T-helper 1 cell treated with Interleukin-12 subunit alpha and Interleukin-12 subunit beta and Interleukin-4 antibody, amounts not matched to agents 30 μg/mL and 1 μg/mL, for 36 hours (primary cell): ENCODE measurements at regions not wholly inside any gene's neighbourhood (a gene's known extent, or its start where the extent isn't known, plus 50 kb on each side); places are given as distances from the start of the nearest gene placed in this dataset.

Experiments used
- H3K27ac Mint-ChIP-seq: one replicate; pipeline ENCODE4 v1.8.0; 2021; ENCODE audit warnings: mild to moderate bottlenecking, mixed read lengths
- H3K27me3 Mint-ChIP-seq: one replicate; pipeline ENCODE4 v1.8.0; 2021; ENCODE audit warnings: low read depth, mixed read lengths
- H3K36me3 Mint-ChIP-seq: one replicate; pipeline ENCODE4 v1.8.0; 2021; ENCODE audit warnings: low read depth, mixed read lengths
- H3K4me1 Mint-ChIP-seq: one replicate; pipeline ENCODE4 v1.8.0; 2021; ENCODE audit warnings: low read depth, mixed read lengths
- H3K4me3 Mint-ChIP-seq: one replicate; pipeline ENCODE4 v1.8.0; 2021; ENCODE audit warnings: mild to moderate bottlenecking, moderate library complexity, mixed read lengths
- H3K9me3 Mint-ChIP-seq: one replicate; pipeline ENCODE4 v1.8.0; 2021; ENCODE audit warnings: mixed read lengths

DNA sequence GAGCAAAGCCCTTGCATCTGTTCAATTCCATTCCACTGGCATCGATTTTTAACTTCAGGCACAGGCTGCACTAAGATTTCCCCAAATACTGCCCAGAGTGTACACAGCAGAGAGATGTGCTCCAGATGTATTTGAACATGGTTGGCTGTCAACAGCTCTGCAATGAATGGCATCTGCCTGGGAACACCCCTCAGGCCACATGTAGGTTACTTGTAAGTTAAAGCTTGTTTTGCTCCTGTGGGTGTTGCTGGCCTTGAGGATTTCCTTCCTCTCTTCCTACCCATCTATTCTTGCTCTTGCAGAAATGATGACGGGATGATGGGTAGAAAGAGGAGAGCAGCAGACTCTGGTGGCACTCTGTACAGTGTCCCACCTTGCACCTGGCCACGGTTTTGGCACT lies 69.3 kb upstream of the HELT start:
- Mint-ChIP-seq H3K9me3 (no peaks in the 10 kb centered on the region), H3K4me3 (no peak overlapping the region), H3K27me3 (peaks cover 57% of the 10 kb centered on the region), H3K4me1 (no peaks in the 10 kb centered on the region), H3K27ac (no peak overlapping the region), H3K36me3 (no peaks in the 10 kb centered on the region)

- no peaks in the 10 kb centered on the region for H3K4me1 Mint-ChIP-seq
- no peak overlapping the region for H3K4me3 Mint-ChIP-seq
- no peak overlapping the region for H3K27ac Mint-ChIP-seq
- H3K27me3 Mint-ChIP-seq = peaks cover 46% of the 10 kb centered on the region
- no peaks in the 10 kb centered on the region for H3K36me3 Mint-ChIP-seq
- no peaks in the 10 kb centered on the region for H3K9me3 Mint-ChIP-seq
These were observed 68.0 kb upstream of the HELT start for GRCh38 chr4:184950117-184950830.

DNA sequence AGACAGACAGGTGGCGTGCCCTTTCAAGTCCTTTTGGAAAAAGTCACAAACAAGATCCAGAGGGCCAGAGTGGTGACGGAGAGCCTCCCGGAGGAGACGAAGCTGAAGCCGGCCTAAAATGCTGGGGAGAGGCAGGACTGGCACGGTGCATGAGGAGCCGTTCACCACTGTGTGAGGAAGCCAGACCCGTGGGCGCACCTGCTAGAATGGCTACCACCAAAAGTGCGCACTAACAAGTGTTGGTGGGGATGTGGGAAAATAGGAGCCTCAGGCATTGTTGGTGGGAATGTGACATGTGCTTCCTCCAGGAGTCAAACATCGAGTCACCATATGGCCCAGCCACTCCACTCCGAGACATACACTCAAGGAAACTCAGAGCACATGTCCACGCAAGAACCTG lies 67.4 kb upstream of the HELT start:
- no peak overlapping the region for H3K4me3 Mint-ChIP-seq
- no peaks in the 10 kb centered on the region for H3K36me3 Mint-ChIP-seq
- H3K4me1 Mint-ChIP-seq = no peaks in the 10 kb centered on the region
- peaks cover 41% of the 10 kb centered on the region for H3K27me3 Mint-ChIP-seq
- no peak overlapping the region for H3K27ac Mint-ChIP-seq
- H3K9me3 Mint-ChIP-seq = no peaks in the 10 kb centered on the region

DNA sequence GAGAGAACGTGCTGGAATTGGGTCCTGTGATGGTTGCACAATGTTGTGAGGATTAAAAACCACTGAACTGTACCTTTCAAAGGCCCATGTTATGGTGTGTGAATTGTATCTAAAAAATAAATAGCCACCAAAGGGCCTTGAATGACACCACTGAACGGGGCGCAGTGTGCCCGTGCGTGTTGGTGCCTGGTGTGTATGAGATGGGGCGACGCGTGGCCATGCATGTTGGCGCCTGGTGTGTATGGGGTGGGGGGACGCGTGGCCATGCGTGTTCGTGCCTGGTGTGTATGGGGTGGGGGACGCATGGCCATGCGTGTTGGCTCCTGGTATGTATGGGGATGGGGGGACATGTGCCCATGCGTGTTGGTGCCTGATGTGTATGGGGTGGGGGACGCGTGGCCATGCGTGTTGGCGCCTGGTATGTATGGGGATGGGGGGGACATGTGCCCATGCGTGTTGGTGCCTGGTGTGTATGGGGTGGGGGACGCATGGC lies 66.6 kb upstream of the HELT start:
- H3K9me3 Mint-ChIP-seq = no peaks in the 10 kb centered on the region
- H3K36me3 Mint-ChIP-seq = no peaks in the 10 kb centered on the region
- H3K27ac Mint-ChIP-seq = no peak overlapping the region
- H3K4me1 Mint-ChIP-seq = no peaks in the 10 kb centered on the region
- H3K4me3 Mint-ChIP-seq = no peak overlapping the region
- peaks cover 35% of the 10 kb centered on the region for H3K27me3 Mint-ChIP-seq

DNA sequence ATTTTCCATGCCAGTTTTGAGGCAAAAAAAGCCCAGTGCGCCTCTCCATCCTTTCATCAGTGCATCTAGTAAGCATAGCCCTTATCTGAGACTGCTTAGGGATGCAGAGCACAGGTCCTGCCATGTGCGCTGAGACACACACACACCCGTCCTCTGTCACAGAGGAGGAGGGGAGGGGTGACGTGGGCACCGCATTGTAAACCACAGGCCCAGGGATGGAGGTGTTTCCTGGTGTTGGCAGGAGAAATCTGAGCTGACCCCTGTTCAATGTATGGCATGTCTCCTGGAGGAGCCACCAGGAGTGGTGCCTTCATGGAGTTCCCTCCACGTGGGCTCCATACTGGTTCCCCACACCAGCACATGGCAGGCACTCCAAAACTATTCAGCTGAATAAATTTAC lies 65.8 kb upstream of the HELT start:
- Mint-ChIP-seq H3K27ac (no peak overlapping the region), H3K4me1 (no peaks in the 10 kb centered on the region), H3K4me3 (no peak overlapping the region), H3K27me3 (peaks cover 26% of the 10 kb centered on the region), H3K9me3 (no peaks in the 10 kb centered on the region), H3K36me3 (no peaks in the 10 kb centered on the region)

- H3K4me1 Mint-ChIP-seq = no peaks in the 10 kb centered on the region
These were observed 64.8 kb upstream of the HELT start for GRCh38 chr4:184953421-184953945.

GRCh38 chr4:184953971-184954370 lies 64.3 kb upstream of the HELT start:
- no peak overlapping the region for H3K4me3 Mint-ChIP-seq
- H3K36me3 Mint-ChIP-seq = no peaks in the 10 kb centered on the region
- peaks cover 15% of the 10 kb centered on the region for H3K27me3 Mint-ChIP-seq
- no peak overlapping the region for H3K27ac Mint-ChIP-seq
- H3K4me1 Mint-ChIP-seq = peaks cover 2% of the 10 kb centered on the region
- H3K9me3 Mint-ChIP-seq = no peaks in the 10 kb centered on the region

More at GRCh38 chr4:184953421-184953945, 64.8 kb upstream of the HELT start:
- H3K27ac Mint-ChIP-seq = no peak overlapping the region
- no peak overlapping the region for H3K4me3 Mint-ChIP-seq
- no peaks in the 10 kb centered on the region for H3K9me3 Mint-ChIP-seq
- H3K27me3 Mint-ChIP-seq = peaks cover 17% of the 10 kb centered on the region
- no peaks in the 10 kb centered on the region for H3K36me3 Mint-ChIP-seq

GRCh38 chr4:184954482-184954881 lies 63.8 kb upstream of the HELT start:
- Mint-ChIP-seq H3K36me3 (no peaks in the 10 kb centered on the region), H3K4me3 (no peak overlapping the region), H3K27ac (no peak overlapping the region), H3K27me3 (peaks cover 17% of the 10 kb centered on the region), H3K9me3 (no peaks in the 10 kb centered on the region), H3K4me1 (peaks cover 2% of the 10 kb centered on the region)

- Mint-ChIP-seq H3K4me3 (no peak overlapping the region), H3K4me1 (peaks cover 2% of the 10 kb centered on the region), H3K9me3 (no peaks in the 10 kb centered on the region), H3K36me3 (no peaks in the 10 kb centered on the region), H3K27ac (no peak overlapping the region), H3K27me3 (peaks cover 18% of the 10 kb centered on the region)
These were observed 63.2 kb upstream of the HELT start for GRCh38 chr4:184955116-184955515.

DNA sequence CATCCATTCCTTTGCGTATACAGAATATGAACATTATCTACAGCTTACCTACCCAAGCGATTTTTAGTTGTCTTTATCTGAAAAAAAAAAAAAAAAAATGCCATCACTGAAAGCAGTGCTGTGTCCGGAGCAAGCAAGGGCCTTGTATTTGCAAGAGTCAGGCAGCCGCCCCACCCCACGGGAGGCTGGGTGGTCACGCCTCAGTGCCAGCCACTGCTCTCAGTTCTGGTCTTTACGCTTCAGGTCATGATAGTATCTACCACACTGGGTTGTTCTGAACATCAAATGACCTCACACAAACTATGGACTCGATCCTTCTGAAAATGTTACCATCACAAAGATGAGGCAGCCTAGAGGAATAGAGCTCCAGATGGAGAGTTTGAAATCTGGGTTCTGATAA lies 62.7 kb upstream of the HELT start:
- Mint-ChIP-seq H3K4me1 (peaks cover 2% of the 10 kb centered on the region), H3K4me3 (no peak overlapping the region), H3K9me3 (no peaks in the 10 kb centered on the region), H3K36me3 (no peaks in the 10 kb centered on the region), H3K27me3 (peaks cover 19% of the 10 kb centered on the region), H3K27ac (no peak overlapping the region)

- Mint-ChIP-seq H3K27me3 (peaks cover 19% of the 10 kb centered on the region), H3K4me1 (peaks cover 2% of the 10 kb centered on the region), H3K27ac (no peak overlapping the region), H3K36me3 (no peaks in the 10 kb centered on the region), H3K4me3 (no peak overlapping the region), H3K9me3 (no peaks in the 10 kb centered on the region)
These were observed 60.7 kb upstream of the HELT start for GRCh38 chr4:184957446-184958115.

GRCh38 chr4:184958127-184958922 lies 60.0 kb upstream of the HELT start:
- no peaks in the 10 kb centered on the region for H3K36me3 Mint-ChIP-seq

DNA sequence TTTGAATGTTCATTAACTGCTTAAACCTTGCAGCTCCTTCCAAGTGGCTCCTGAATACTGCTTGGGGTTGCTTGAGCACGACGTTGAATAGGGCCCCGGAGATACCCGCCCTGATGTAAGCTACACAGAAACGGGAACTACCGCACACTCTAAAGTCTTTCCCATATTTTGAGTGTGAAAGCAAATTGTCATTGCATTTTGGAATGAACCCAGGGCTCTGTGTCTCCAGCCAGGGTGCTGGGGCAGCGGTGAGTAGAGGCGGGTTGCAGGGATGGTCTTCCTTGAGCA lies 59.4 kb upstream of the HELT start:
- H3K9me3 Mint-ChIP-seq = no peaks in the 10 kb centered on the region
- H3K4me1 Mint-ChIP-seq = peaks cover 2% of the 10 kb centered on the region
- H3K27me3 Mint-ChIP-seq = peaks cover 13% of the 10 kb centered on the region
- H3K36me3 Mint-ChIP-seq = no peaks in the 10 kb centered on the region
- no peak overlapping the region for H3K27ac Mint-ChIP-seq
- no peak overlapping the region for H3K4me3 Mint-ChIP-seq

More at GRCh38 chr4:184958127-184958922, 60.0 kb upstream of the HELT start:
- Mint-ChIP-seq H3K9me3 (no peaks in the 10 kb centered on the region), H3K27ac (no peak overlapping the region), H3K27me3 (peaks cover 15% of the 10 kb centered on the region), H3K4me3 (no peak overlapping the region), H3K4me1 (peaks cover 2% of the 10 kb centered on the region)

- peaks cover 2% of the 10 kb centered on the region for H3K4me1 Mint-ChIP-seq
- no peaks in the 10 kb centered on the region for H3K9me3 Mint-ChIP-seq
- peaks cover 13% of the 10 kb centered on the region for H3K27me3 Mint-ChIP-seq
- no peaks in the 10 kb centered on the region for H3K36me3 Mint-ChIP-seq
- H3K27ac Mint-ChIP-seq = no peak overlapping the region
- no peak overlapping the region for H3K4me3 Mint-ChIP-seq
These were observed 59.0 kb upstream of the HELT start for GRCh38 chr4:184959309-184959708.
